SU-DHL-6 (cell line): ENCODE measurements at regions not wholly inside any gene's neighbourhood (a gene's known extent, or its start where the extent isn't known, plus 50 kb on each side); places are given as distances from the start of the nearest gene placed in this dataset.

ENCODE experiments used
- H2AFZ ChIP-seq: fragments of 200-600 bp; sonication (generic); 2 replicates; pipeline ENCODE4 v1.6.1; 2014; ENCODE audit warnings: low read depth, mild to moderate bottlenecking, moderate library complexity, mixed read lengths, antibody characterized with exemption, low read length; ENCODE audit not compliant: severe bottlenecking
- H3F3A ChIP-seq: fragments of 200-600 bp; shearing (Covaris generic); 2 replicates; pipeline ENCODE4 v1.6.0; 2016; ENCODE audit warnings: antibody characterized with exemption, mild to moderate bottlenecking; ENCODE audit not compliant: insufficient read depth
- H3K27ac ChIP-seq: fragments of 200-600 bp; sonication (generic); 2 replicates; pipeline ENCODE4 v1.5.1; 2016; ENCODE audit warnings: low read depth, mild to moderate bottlenecking, low read length, moderate library complexity, mixed read lengths
- H3K27me3 ChIP-seq: fragments of 200-600 bp; sonication (generic), shearing (Covaris generic); 2 replicates; pipeline ENCODE4 v1.6.0; 2014; ENCODE audit warnings: mild to moderate bottlenecking, low read length
- H3K36me3 ChIP-seq: fragments of 200-600 bp; sonication (generic); 2 replicates; pipeline ENCODE4 v1.6.1; 2014; ENCODE audit warnings: mild to moderate bottlenecking, low read length, mixed read lengths
- H3K4me2 ChIP-seq: fragments of 300-600, 200-600 bp; shearing (Covaris generic), sonication (generic); 2 replicates; pipeline ENCODE4 v1.6.0; 2014; ENCODE audit warnings: low read length, low read depth, mild to moderate bottlenecking; ENCODE audit not compliant: poor library complexity, severe bottlenecking
- H3K4me3 ChIP-seq: fragments of 200-600 bp; sonication (generic); 2 replicates; pipeline ENCODE4 v1.5.1; 2014; ENCODE audit warnings: antibody characterized with exemption, low read length, mild to moderate bottlenecking, mixed read lengths; ENCODE audit not compliant: insufficient read depth, poor library complexity, severe bottlenecking
- H3K79me2 ChIP-seq: fragments of 200-600 bp; sonication (generic); 2 replicates; pipeline ENCODE4 v1.6.1; 2014; ENCODE audit warnings: mild to moderate bottlenecking, low read length, moderate library complexity; ENCODE audit not compliant: insufficient read depth
- H3K9ac ChIP-seq: fragments of 200-600 bp; sonication (generic); 2 replicates; pipeline ENCODE4 v1.7.0; 2014; ENCODE audit warnings: mild to moderate bottlenecking, low read length
- H3K9me2 ChIP-seq: fragments of 200-600 bp; sonication (generic); replicated peaks from 2 replicates; pipeline ENCODE4 v1.6.1; 2014; ENCODE audit warnings: low read length; ENCODE audit not compliant: insufficient read depth
- H3K9me3 ChIP-seq: fragments of 200-600 bp; sonication (generic); 2 replicates; pipeline ENCODE4 v1.6.1; 2014; ENCODE audit warnings: low read length, mixed read lengths; ENCODE audit not compliant: insufficient read depth
- H4K20me1 ChIP-seq: fragments of 200-600 bp; sonication (generic); 2 replicates; pipeline ENCODE4 v1.6.1; 2014; ENCODE audit warnings: low read depth, mild to moderate bottlenecking, antibody characterized with exemption, low read length, moderate library complexity, mixed read lengths
- CTCF ChIP-seq: fragments of 200-600 bp; sonication (generic); IDR thresholded peaks from one replicate; pipeline ENCODE4 v1.5.1; 2017; ENCODE audit warnings: antibody characterized with exemption, mild to moderate bottlenecking, low read length, moderate library complexity; ENCODE audit not compliant: insufficient read depth, poor library complexity, severe bottlenecking
- EZH2phosphoT487 ChIP-seq: fragments of 200-600 bp; sonication (generic), shearing (Covaris generic); conservative IDR thresholded peaks from 2 replicates; pipeline ENCODE4 v1.6.1; 2018; ENCODE audit warnings: mild to moderate bottlenecking, antibody characterized with exemption, low read length, moderate library complexity, mixed read lengths

DNA sequence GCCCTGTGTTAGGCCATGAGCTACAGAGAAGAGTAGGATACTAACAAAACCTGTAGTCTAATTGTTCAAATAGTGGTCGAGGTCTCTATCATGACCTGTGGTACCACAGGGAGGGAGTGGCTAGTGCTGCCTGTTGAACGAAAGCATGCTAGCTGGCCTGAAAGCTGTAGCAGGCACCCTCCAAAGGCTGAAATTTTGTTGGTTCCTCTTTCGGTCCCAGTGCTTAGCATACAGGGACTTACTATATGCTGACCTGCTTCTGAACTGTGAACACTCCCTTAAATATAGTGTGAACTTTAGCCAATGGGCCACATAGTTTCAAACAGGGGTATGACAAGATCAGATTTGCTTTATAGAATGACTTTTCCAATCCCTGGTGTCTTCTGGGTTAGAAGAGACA lies 113.4 kb downstream of the PJA1 start:
- H3K36me3 ChIP-seq: no peaks in the 10 kb centered on the region

DNA sequence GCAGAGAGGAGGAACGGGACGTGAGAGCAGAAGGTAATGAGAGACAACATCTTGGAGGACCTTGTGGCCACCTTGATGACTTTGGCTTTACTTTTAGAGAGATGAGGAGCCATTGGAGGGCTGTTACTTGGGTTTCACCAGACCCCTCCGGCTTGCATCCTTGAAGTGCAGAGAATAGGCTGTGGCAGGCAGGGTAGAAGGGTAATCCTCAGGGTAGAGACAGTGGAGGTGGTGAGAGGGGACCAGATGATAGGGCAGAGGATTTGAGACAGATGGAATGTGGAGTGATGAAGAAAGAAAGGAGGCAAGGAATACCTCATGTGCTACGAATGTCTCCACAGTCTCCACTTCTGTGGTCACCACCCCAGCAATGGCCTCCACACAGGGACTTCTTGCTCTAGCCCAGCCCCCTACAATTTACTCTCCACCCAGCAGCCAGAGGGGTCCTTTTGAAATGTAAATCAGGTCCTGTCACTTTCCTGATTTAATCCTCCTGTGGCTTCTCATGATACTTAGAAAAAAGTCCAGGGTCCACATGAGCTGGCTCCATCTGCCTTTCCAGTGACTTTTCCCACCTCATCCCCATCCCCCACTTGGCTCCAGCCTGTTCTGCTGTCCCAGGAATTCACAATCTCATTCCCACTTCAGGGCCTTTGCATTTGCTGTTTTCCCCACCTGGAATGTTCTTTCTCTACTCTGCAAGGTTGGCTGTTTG lies 115.0 kb downstream of the PJA1 start:
- TF ChIP-seq EZH2phosphoT487 (no peak), CTCF (no peak)
- no peaks in the 10 kb centered on the region for H3K79me2 ChIP-seq
- H3K4me2 ChIP-seq: no peak overlapping the region
- H3K9me3 ChIP-seq: no peaks in the 10 kb centered on the region
- no peaks in the 10 kb centered on the region for H4K20me1 ChIP-seq
- no peaks in the 10 kb centered on the region for H3F3A ChIP-seq
- no peak overlapping the region for H3K9ac ChIP-seq
- no peaks in the 10 kb centered on the region for H3K9me2 ChIP-seq
- H3K36me3 ChIP-seq: no peaks in the 10 kb centered on the region
- no peak overlapping the region for H3K27ac ChIP-seq
- H2AFZ ChIP-seq: no peak overlapping the region
- H3K4me3 ChIP-seq: no peak overlapping the region
- H3K27me3 ChIP-seq: no peaks in the 10 kb centered on the region

More for the DNA sequence above, 113.4 kb downstream of the PJA1 start:
- H3F3A ChIP-seq: no peaks in the 10 kb centered on the region
- no peak overlapping the region for H3K4me2 ChIP-seq
- H3K9me3 ChIP-seq: no peaks in the 10 kb centered on the region
- no peaks in the 10 kb centered on the region for H3K27me3 ChIP-seq
- H3K79me2 ChIP-seq: no peaks in the 10 kb centered on the region
- no peak overlapping the region for H3K4me3 ChIP-seq
- no peak for TF ChIP-seq EZH2phosphoT487
- no peak overlapping the region for H2AFZ ChIP-seq
- H4K20me1 ChIP-seq: no peaks in the 10 kb centered on the region
- no peak overlapping the region for H3K9ac ChIP-seq
- H3K27ac ChIP-seq: no peak overlapping the region
- no peaks in the 10 kb centered on the region for H3K9me2 ChIP-seq

DNA sequence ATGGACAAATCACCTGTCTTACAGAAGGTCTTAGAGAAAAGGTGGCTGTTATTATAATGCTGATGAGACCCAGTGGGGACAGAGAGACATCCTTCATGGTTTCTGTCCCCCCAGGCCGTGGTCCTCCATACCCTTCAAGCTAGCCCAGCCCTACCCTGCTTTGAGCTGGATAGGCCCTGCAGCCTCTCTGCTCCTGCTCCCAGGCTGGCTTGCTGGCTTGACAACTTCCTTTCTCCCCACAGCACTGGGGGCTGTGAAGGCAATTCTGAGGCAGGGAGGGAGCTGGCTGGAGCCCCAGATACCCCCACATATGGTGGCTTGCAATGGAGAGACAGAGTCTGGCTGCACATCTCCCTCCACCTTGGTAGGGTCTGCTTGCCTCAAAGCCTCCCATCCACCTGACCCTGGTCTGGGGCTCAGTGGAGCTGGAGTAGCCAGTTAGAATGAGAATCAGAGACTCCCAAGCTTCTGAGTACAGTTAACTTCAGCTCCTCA lies 118.2 kb downstream of the PJA1 start:
- Histone ChIP-seq H3K9ac (no peak overlapping the region), H3K9me2 (no peaks in the 10 kb centered on the region), H3K79me2 (no peaks in the 10 kb centered on the region), H3K9me3 (no peaks in the 10 kb centered on the region), H3K4me3 (no peak overlapping the region), H2AFZ (no peak overlapping the region), H4K20me1 (no peaks in the 10 kb centered on the region), H3K27ac (no peak overlapping the region), H3K27me3 (no peaks in the 10 kb centered on the region), H3K36me3 (no peaks in the 10 kb centered on the region), H3K4me2 (no peak overlapping the region), H3F3A (no peaks in the 10 kb centered on the region)
- TF ChIP-seq CTCF (no peak), EZH2phosphoT487 (no peak)

- no peak overlapping the region for H2AFZ ChIP-seq
- TF ChIP-seq CTCF (no peak), EZH2phosphoT487 (no peak)
- no peaks in the 10 kb centered on the region for H3F3A ChIP-seq
- H3K4me2 ChIP-seq: no peak overlapping the region
- no peak overlapping the region for H3K4me3 ChIP-seq
- no peaks in the 10 kb centered on the region for H3K27me3 ChIP-seq
- H3K9me3 ChIP-seq: no peaks in the 10 kb centered on the region
- no peaks in the 10 kb centered on the region for H3K79me2 ChIP-seq
- H3K27ac ChIP-seq: no peak overlapping the region
- H3K9ac ChIP-seq: no peak overlapping the region
- H4K20me1 ChIP-seq: no peaks in the 10 kb centered on the region
- no peaks in the 10 kb centered on the region for H3K9me2 ChIP-seq
- no peaks in the 10 kb centered on the region for H3K36me3 ChIP-seq
These were observed 119.5 kb downstream of the PJA1 start for GRCh38 chrX:69045616-69046345.
